ENCODE measurements at regions not wholly inside any gene's neighbourhood (a gene's known extent, or its start where the extent isn't known, plus 50 kb on each side); places are given as distances from the start of the nearest gene placed in this dataset.

- no peak for DNase-seq
- no peaks in the 10 kb centered on the region for H3K9me3 ChIP-seq (replicated peaks; ENCODE audit: insufficient read depth, low read length)
- H3K9me2 ChIP-seq (replicated peaks; ENCODE audit: insufficient read depth, low read length): no peaks in the 10 kb centered on the region
- no peaks in the 10 kb centered on the region for H3K79me2 ChIP-seq (ENCODE audit: low read length)
- no peaks in the 10 kb centered on the region for H3K4me1 ChIP-seq (ENCODE audit: low read length)
- H3K4me3 ChIP-seq (ENCODE audit: low read length): no peak overlapping the region
- H3K36me3 ChIP-seq (replicated peaks; ENCODE audit: insufficient read depth, low read length): no peaks in the 10 kb centered on the region
- H4K20me1 ChIP-seq (ENCODE audit: insufficient read depth, low read length): no peaks in the 10 kb centered on the region
- H3K27ac ChIP-seq (ENCODE audit: low read length): no peak overlapping the region
- H2AFZ ChIP-seq (ENCODE audit: low read length): no peak overlapping the region
- H3F3A ChIP-seq (ENCODE audit: insufficient read depth, low read length): no peaks in the 10 kb centered on the region; the same call in 1 of the 2 replicates
- no peaks in the 10 kb centered on the region for H3K27me3 ChIP-seq (replicated peaks; ENCODE audit: insufficient read depth, low read length)
- H3K9ac ChIP-seq (ENCODE audit: low read length): no peak overlapping the region
- TF ChIP-seq CTCF (IDR thresholded peaks at IDR 0.05; ENCODE audit: low read length): no peak
- no peak for TF ChIP-seq EZH2phosphoT487 (IDR thresholded peaks at IDR 0.05; ENCODE audit: low read length)
- TF ChIP-seq EZH2 (optimal IDR thresholded peaks at IDR 0.05; ENCODE audit: low read depth, low read length): no peak
- no peak overlapping the region for H3K4me2 ChIP-seq (ENCODE audit: low read depth, low read length)
Measured at GRCh38 chr2:235416858-235417499, 76.9 kb upstream of the AGAP1 start.

GRCh38 chr2:235418918-235419317 lies 74.9 kb upstream of the AGAP1 start:
- no peaks in the 10 kb centered on the region for H3K9me3 ChIP-seq (replicated peaks; ENCODE audit: insufficient read depth, low read length)
- no peak overlapping the region for H3K4me2 ChIP-seq (ENCODE audit: low read depth, low read length)
- TF ChIP-seq EZH2phosphoT487 (IDR thresholded peaks at IDR 0.05; ENCODE audit: low read length) (no peak), CTCF (IDR thresholded peaks at IDR 0.05; ENCODE audit: low read length) (no peak), EZH2 (optimal IDR thresholded peaks at IDR 0.05; ENCODE audit: low read depth, low read length) (no peak)
- H3K9ac ChIP-seq (ENCODE audit: low read length): no peak overlapping the region
- no peaks in the 10 kb centered on the region for H3K36me3 ChIP-seq (replicated peaks; ENCODE audit: insufficient read depth, low read length)
- DNase-seq: no peak
- H2AFZ ChIP-seq (ENCODE audit: low read length): no peak overlapping the region
- no peaks in the 10 kb centered on the region for H3K4me1 ChIP-seq (ENCODE audit: low read length)
- H3K27me3 ChIP-seq (replicated peaks; ENCODE audit: insufficient read depth, low read length): no peaks in the 10 kb centered on the region
- no peaks in the 10 kb centered on the region; the same call in 1 of the 2 replicates for H3F3A ChIP-seq (ENCODE audit: insufficient read depth, low read length)
- no peak overlapping the region for H3K27ac ChIP-seq (ENCODE audit: low read length)
- H3K9me2 ChIP-seq (replicated peaks; ENCODE audit: insufficient read depth, low read length): no peaks in the 10 kb centered on the region
- no peaks in the 10 kb centered on the region for H4K20me1 ChIP-seq (ENCODE audit: insufficient read depth, low read length)
- H3K79me2 ChIP-seq (ENCODE audit: low read length): no peaks in the 10 kb centered on the region
- H3K4me3 ChIP-seq (ENCODE audit: low read length): no peak overlapping the region

GRCh38 chr2:235419996-235420395 lies 73.8 kb upstream of the AGAP1 start:
- H3K27me3 ChIP-seq (replicated peaks; ENCODE audit: insufficient read depth, low read length): no peaks in the 10 kb centered on the region
- H3K9me2 ChIP-seq (replicated peaks; ENCODE audit: insufficient read depth, low read length): no peaks in the 10 kb centered on the region
- H4K20me1 ChIP-seq (ENCODE audit: insufficient read depth, low read length): no peaks in the 10 kb centered on the region
- H2AFZ ChIP-seq (ENCODE audit: low read length): no peak overlapping the region
- H3K9me3 ChIP-seq (replicated peaks; ENCODE audit: insufficient read depth, low read length): no peaks in the 10 kb centered on the region
- H3K36me3 ChIP-seq (replicated peaks; ENCODE audit: insufficient read depth, low read length): no peaks in the 10 kb centered on the region
- no peaks in the 10 kb centered on the region; the same call in 1 of the 2 replicates for H3F3A ChIP-seq (ENCODE audit: insufficient read depth, low read length)
- H3K4me3 ChIP-seq (ENCODE audit: low read length): no peak overlapping the region
- TF ChIP-seq CTCF (IDR thresholded peaks at IDR 0.05; ENCODE audit: low read length) (no peak), EZH2phosphoT487 (IDR thresholded peaks at IDR 0.05; ENCODE audit: low read length) (no peak), EZH2 (optimal IDR thresholded peaks at IDR 0.05; ENCODE audit: low read depth, low read length) (no peak)
- no peaks in the 10 kb centered on the region for H3K79me2 ChIP-seq (ENCODE audit: low read length)
- H3K4me2 ChIP-seq (ENCODE audit: low read depth, low read length): no peak overlapping the region
- H3K9ac ChIP-seq (ENCODE audit: low read length): no peak overlapping the region
- no peaks in the 10 kb centered on the region for H3K4me1 ChIP-seq (ENCODE audit: low read length)
- DNase-seq: no peak
- no peak overlapping the region for H3K27ac ChIP-seq (ENCODE audit: low read length)

Measured in MM.1S (cell line).